HL-60/S4 treated with phorbol 12-myristate 13-acetate at 8.2 ng/mL for 4 days and 3 days (cell line): ENCODE measurements at regions not wholly inside any gene's neighbourhood (a gene's known extent, or its start where the extent isn't known, plus 50 kb on each side); places are given as distances from the start of the nearest gene placed in this dataset.

Experiments used
- in situ Hi-C: fragments of 300-500 bp; cut with MboI; formaldehyde crosslinking; loops from 2 replicates; pipeline ENCODE4 v1.15.0; 2022; ENCODE audit warnings: low sequenced_read_pairs

- in situ Hi-C loops = loop anchor here (25.0 kb wide), 1 partner anchor 966 kb away; a partner anchor contains a TSS
Measured at GRCh38 chr6:26170951-26171841, 84.0 kb downstream of the HFE start.

GRCh38 chr6:26172608-26172968, 85.4 kb downstream of the HFE start:
- in situ Hi-C loops = loop anchor here (25.0 kb wide), 1 partner anchor 965 kb away; a partner anchor contains a TSS

- in situ Hi-C loops = loop anchor here (25.0 kb wide), 1 partner anchor 964 kb away; a partner anchor contains a TSS
Measured at GRCh38 chr6:26173836-26174145, 86.6 kb downstream of the HFE start.

GRCh38 chr6:26175033-26175427, 87.8 kb downstream of the HFE start:
- in situ Hi-C loops = loop anchor here (25.0 kb wide), 2 partner anchors 362 to 1687 kb away; partner anchors contain the start of gene HMGN4

GRCh38 chr6:26175428-26176181, 88.4 kb downstream of the HFE start:
- in situ Hi-C loops = loop anchor here (25.0 kb wide), 2 partner anchors 362 to 1687 kb away; partner anchors contain the start of gene HMGN4

GRCh38 chr6:26179675-26180074, 92.4 kb downstream of the HFE start:
- in situ Hi-C loops = loop anchor here (25.0 kb wide), 2 partner anchors 358 to 1683 kb away; partner anchors contain the start of gene HMGN4

GRCh38 chr6:26180346-26180745, 93.1 kb downstream of the HFE start:
- in situ Hi-C loops = loop anchor here (25.0 kb wide), 2 partner anchors 357 to 1682 kb away; partner anchors contain the start of gene HMGN4

- in situ Hi-C loops = loop anchor here (25.0 kb wide), 2 partner anchors 354 to 1679 kb away; partner anchors contain the start of gene HMGN4
Measured at GRCh38 chr6:26183237-26183580, 96.0 kb downstream of the HFE start.

GRCh38 chr6:26183581-26184366, 96.5 kb downstream of the HFE start:
- in situ Hi-C loops = loop anchor here (25.0 kb wide), 2 partner anchors 354 to 1679 kb away; partner anchors contain the start of gene HMGN4

GRCh38 chr6:26184367-26184891, 97.2 kb downstream of the HFE start:
- in situ Hi-C loops = loop anchor here (25.0 kb wide), 2 partner anchors 353 to 1678 kb away; partner anchors contain the start of gene HMGN4

- in situ Hi-C loops = loop anchor here (25.0 kb wide), 2 partner anchors 352 to 1677 kb away; partner anchors contain the start of gene HMGN4
Measured at GRCh38 chr6:26185004-26185403, 97.8 kb downstream of the HFE start.

- in situ Hi-C loops = loop anchor here (25.0 kb wide), 2 partner anchors 351 to 1676 kb away; partner anchors contain the start of gene HMGN4
Measured at GRCh38 chr6:26185802-26186201, 98.6 kb downstream of the HFE start.

GRCh38 chr6:26186652-26187051, 99.4 kb downstream of the HFE start:
- in situ Hi-C loops = loop anchor here (25.0 kb wide), 2 partner anchors 351 to 1676 kb away; partner anchors contain the start of gene HMGN4

- in situ Hi-C loops = loop anchor here (25.0 kb wide), 2 partner anchors 350 to 1675 kb away; partner anchors contain the start of gene HMGN4
Measured at GRCh38 chr6:26187292-26187691, 100.1 kb downstream of the HFE start.

- in situ Hi-C loops = loop anchor here (25.0 kb wide), 2 partner anchors 349 to 1674 kb away; partner anchors contain the start of gene HMGN4
Measured at GRCh38 chr6:26187981-26188635, 100.9 kb downstream of the HFE start.

GRCh38 chr6:26191512-26191911, 104.3 kb downstream of the HFE start:
- in situ Hi-C loops = loop anchor here (25.0 kb wide), 2 partner anchors 346 to 1671 kb away; partner anchors contain the start of gene HMGN4

GRCh38 chr6:26193467-26194328, 106.5 kb downstream of the HFE start:
- in situ Hi-C loops = loop anchor here (25.0 kb wide), 2 partner anchors 344 to 1669 kb away; partner anchors contain the start of gene HMGN4

- in situ Hi-C loops = loop anchor here (25.0 kb wide), 2 partner anchors 343 to 1668 kb away; partner anchors contain the start of gene HMGN4
Measured at GRCh38 chr6:26194329-26194701, 107.1 kb downstream of the HFE start.
